ENCODE measurements at regions not wholly inside any gene's neighbourhood (a gene's known extent, or its start where the extent isn't known, plus 50 kb on each side); places are given as distances from the start of the nearest gene placed in this dataset.

- Mint-ChIP-seq H3K36me3 (ENCODE audit: unreplicated experiment) (no peaks in the 10 kb centered on the region), H3K4me1 (ENCODE audit: unreplicated experiment) (peaks cover 6% of the 10 kb centered on the region), H3K27ac (ENCODE audit: unreplicated experiment) (no peak overlapping the region), H3K4me3 (ENCODE audit: unreplicated experiment) (no peak overlapping the region), H3K9me3 (ENCODE audit: unreplicated experiment) (no peaks in the 10 kb centered on the region), H3K27me3 (ENCODE audit: unreplicated experiment) (no peaks in the 10 kb centered on the region)
- DNase-seq (ENCODE audit: extremely low spot score, unreplicated experiment): no peak
- TF ChIP-seq CTCF (IDR thresholded peaks at IDR 0.05): no peak
These were observed 1077.2 kb downstream of the TTLL7 start for GRCh38 chr1:82921759-82922158.

- no peaks in the 10 kb centered on the region for H3K36me3 Mint-ChIP-seq (ENCODE audit: unreplicated experiment)
- H3K4me1 Mint-ChIP-seq (ENCODE audit: unreplicated experiment): peaks cover 6% of the 10 kb centered on the region
- no peak for DNase-seq (ENCODE audit: extremely low spot score, unreplicated experiment)
- no peaks in the 10 kb centered on the region for H3K27me3 Mint-ChIP-seq (ENCODE audit: unreplicated experiment)
- no peak overlapping the region for H3K4me3 Mint-ChIP-seq (ENCODE audit: unreplicated experiment)
- H3K27ac Mint-ChIP-seq (ENCODE audit: unreplicated experiment): no peak overlapping the region
- no peak for TF ChIP-seq CTCF (IDR thresholded peaks at IDR 0.05)
- no peaks in the 10 kb centered on the region for H3K9me3 Mint-ChIP-seq (ENCODE audit: unreplicated experiment)
These were observed 1078.3 kb downstream of the TTLL7 start for GRCh38 chr1:82920418-82921248.

- H3K9me3 Mint-ChIP-seq (ENCODE audit: unreplicated experiment): no peaks in the 10 kb centered on the region
- H3K4me3 Mint-ChIP-seq (ENCODE audit: unreplicated experiment): no peak overlapping the region
- H3K27me3 Mint-ChIP-seq (ENCODE audit: unreplicated experiment): no peaks in the 10 kb centered on the region
- H3K27ac Mint-ChIP-seq (ENCODE audit: unreplicated experiment): no peak overlapping the region
- no peak for DNase-seq (ENCODE audit: extremely low spot score, unreplicated experiment)
- peaks cover 6% of the 10 kb centered on the region for H3K4me1 Mint-ChIP-seq (ENCODE audit: unreplicated experiment)
- TF ChIP-seq CTCF (IDR thresholded peaks at IDR 0.05): no peak
- no peaks in the 10 kb centered on the region for H3K36me3 Mint-ChIP-seq (ENCODE audit: unreplicated experiment)
These were observed 1079.1 kb downstream of the TTLL7 start for GRCh38 chr1:82919837-82920236.

GRCh38 chr1:82907313-82907712, 1091.6 kb downstream of the TTLL7 start:
- H3K4me1 Mint-ChIP-seq (ENCODE audit: unreplicated experiment): no peaks in the 10 kb centered on the region
- no peaks in the 10 kb centered on the region for H3K27me3 Mint-ChIP-seq (ENCODE audit: unreplicated experiment)
- DNase-seq (ENCODE audit: extremely low spot score, unreplicated experiment): no peak
- H3K9me3 Mint-ChIP-seq (ENCODE audit: unreplicated experiment): peaks cover 5% of the 10 kb centered on the region
- no peak overlapping the region for H3K4me3 Mint-ChIP-seq (ENCODE audit: unreplicated experiment)
- H3K27ac Mint-ChIP-seq (ENCODE audit: unreplicated experiment): no peak overlapping the region
- no peaks in the 10 kb centered on the region for H3K36me3 Mint-ChIP-seq (ENCODE audit: unreplicated experiment)
- TF ChIP-seq CTCF (IDR thresholded peaks at IDR 0.05): no peak

GRCh38 chr1:82903626-82904025, 1095.3 kb downstream of the TTLL7 start:
- Mint-ChIP-seq H3K4me3 (ENCODE audit: unreplicated experiment) (no peak overlapping the region), H3K4me1 (ENCODE audit: unreplicated experiment) (no peaks in the 10 kb centered on the region), H3K27me3 (ENCODE audit: unreplicated experiment) (no peaks in the 10 kb centered on the region), H3K9me3 (ENCODE audit: unreplicated experiment) (no peaks in the 10 kb centered on the region), H3K36me3 (ENCODE audit: unreplicated experiment) (no peaks in the 10 kb centered on the region), H3K27ac (ENCODE audit: unreplicated experiment) (no peak overlapping the region)
- DNase-seq (ENCODE audit: extremely low spot score, unreplicated experiment): no peak
- no peak for TF ChIP-seq CTCF (IDR thresholded peaks at IDR 0.05)

Data from osteocyte (in vitro differentiated cells).